Trophoblast cell (in vitro differentiated cells and primary cell): ENCODE measurements at regions not wholly inside any gene's neighbourhood (a gene's known extent, or its start where the extent isn't known, plus 50 kb on each side); places are given as distances from the start of the nearest gene placed in this dataset.

Experiments
- DNase-seq, 2 donors: peaks; one replicate each; pipeline ENCODE4 v3.0.0-alpha.2; 2016
- H2AFZ ChIP-seq: 2 replicates; pipeline ENCODE4 v1.6.1; 2013; ENCODE audit warnings: low read length, moderate library complexity, mild to moderate bottlenecking; ENCODE audit not compliant: insufficient read depth, poor library complexity
- H2AK5ac ChIP-seq: 2 replicates; pipeline ENCODE4 v1.6.1; 2013; ENCODE audit warnings: mild to moderate bottlenecking, low read length
- H2BK120ac ChIP-seq: 2 replicates; pipeline ENCODE4 v1.6.1; 2013; ENCODE audit warnings: low read length, mild to moderate bottlenecking, moderate library complexity; ENCODE audit not compliant: insufficient read depth, poor library complexity
- H2BK12ac ChIP-seq: 2 replicates; pipeline ENCODE4 v1.6.1; 2013; ENCODE audit warnings: mild to moderate bottlenecking, low read length, moderate library complexity
- H2BK5ac ChIP-seq: 2 replicates; pipeline ENCODE4 v1.6.1; 2013; ENCODE audit warnings: low read length, low read depth, moderate library complexity, mild to moderate bottlenecking; ENCODE audit not compliant: poor library complexity
- H3K14ac ChIP-seq: 2 replicates; pipeline ENCODE4 v1.6.1; 2013; ENCODE audit warnings: mild to moderate bottlenecking, low read length
- H3K18ac ChIP-seq: 2 replicates; pipeline ENCODE4 v1.6.1; 2013; ENCODE audit warnings: mild to moderate bottlenecking, low read length
- H3K23ac ChIP-seq: 2 replicates; pipeline ENCODE4 v1.6.1; 2013; ENCODE audit warnings: low read length
- H3K27ac ChIP-seq: 2 replicates; pipeline ENCODE4 v1.5.1; 2013; ENCODE audit warnings: low read depth, mild to moderate bottlenecking, inconsistent platforms, low read length, moderate library complexity
- H3K27me3 ChIP-seq: 2 replicates; pipeline ENCODE4 v1.6.1; 2013; ENCODE audit warnings: inconsistent platforms, mild to moderate bottlenecking, low read length, moderate library complexity; ENCODE audit not compliant: insufficient read depth
- H3K36me3 ChIP-seq, 2 experiments: 1 replicate in 1 of 2; 2 replicates in 1 of 2; pipeline ENCODE4 v1.6.1; 2013; ENCODE audit warnings: low read length in 2 of 2, mild to moderate bottlenecking in 2 of 2, moderate library complexity in 1 of 2; ENCODE audit not compliant: insufficient read depth in 2 of 2, control insufficient read depth in 1 of 2
- H3K4ac ChIP-seq: 2 replicates; pipeline ENCODE4 v1.6.1; 2013; ENCODE audit warnings: low read depth, mild to moderate bottlenecking, low read length, moderate library complexity
- H3K4me1 ChIP-seq, 2 experiments: 1 replicate in 1 of 2; 2 replicates in 1 of 2; pipeline ENCODE4 v1.6.1; 2013; ENCODE audit warnings: low read length in 2 of 2, mild to moderate bottlenecking in 2 of 2, moderate library complexity in 1 of 2; ENCODE audit not compliant: insufficient read depth in 2 of 2, control insufficient read depth in 1 of 2
- H3K4me2 ChIP-seq: 2 replicates; pipeline ENCODE4 v1.6.1; 2013; ENCODE audit warnings: inconsistent platforms, mild to moderate bottlenecking, low read length, moderate library complexity
- H3K4me3 ChIP-seq: 2 replicates; pipeline ENCODE4 v1.5.1; 2013; ENCODE audit warnings: mild to moderate bottlenecking, low read depth, low read length, inconsistent platforms
- H3K79me1 ChIP-seq: one replicate; pipeline ENCODE4 v1.6.1; 2013; ENCODE audit warnings: low read length
- H3K79me2 ChIP-seq: 2 replicates; pipeline ENCODE4 v1.6.1; 2013; ENCODE audit warnings: low read length, mild to moderate bottlenecking; ENCODE audit not compliant: control insufficient read depth, insufficient read depth, poor library complexity
- H3K9ac ChIP-seq: 2 replicates; pipeline ENCODE4 v1.6.1; 2013; ENCODE audit warnings: mild to moderate bottlenecking, low read length
- H3K9me3 ChIP-seq: 2 replicates; pipeline ENCODE4 v1.6.1; 2013; ENCODE audit warnings: low read depth, mild to moderate bottlenecking, control low read depth, inconsistent platforms, low read length; ENCODE audit not compliant: insufficient read depth
- H4K12ac ChIP-seq: 2 replicates; pipeline ENCODE4 v1.6.1; 2013; ENCODE audit warnings: low read depth, mild to moderate bottlenecking, low read length, moderate library complexity
- H4K8ac ChIP-seq: 2 replicates; pipeline ENCODE4 v1.6.1; 2013; ENCODE audit warnings: low read depth, mild to moderate bottlenecking, low read length, moderate library complexity
- H4K91ac ChIP-seq: one replicate; pipeline ENCODE4 v1.6.1; 2013; ENCODE audit warnings: low read depth, mild to moderate bottlenecking, low read length, moderate library complexity
- WGBS: extraction: QIAGEN DNeasy Blood & Tissue Kit; methylation state at CpG from one replicate; pipeline ENCODE4 v1.1.7; 2013; ENCODE audit warnings: missing lambda C conversion rate; ENCODE audit not compliant: insufficient read length, insufficient coverage; ENCODE audit errors: extremely low coverage; 5-methylcytosine and 5-hydroxymethylcytosine counted together

- Histone ChIP-seq H3K4me3 (no peak overlapping the region), H4K8ac (no peak overlapping the region)
Measured at GRCh38 chr2:204104811-204105210, 168.2 kb downstream of the ICOS start.

GRCh38 chr2:204108330-204108751 is 171.8 kb downstream of the ICOS start:
- H2BK5ac ChIP-seq = no peak overlapping the region
- H2BK120ac ChIP-seq = no peak overlapping the region
- no peak overlapping the region for H3K23ac ChIP-seq
- no peak overlapping the region for H3K9ac ChIP-seq
- H2AFZ ChIP-seq = no peak overlapping the region
- H2AK5ac ChIP-seq = no peak overlapping the region
- H2BK12ac ChIP-seq = no peak overlapping the region
- H3K14ac ChIP-seq = no peak overlapping the region
- no peak overlapping the region for H3K27ac ChIP-seq
- no peak overlapping the region for H4K12ac ChIP-seq
- no peaks in the 10 kb centered on the region for H3K79me2 ChIP-seq
- DNase-seq = peak; percentile 24 to 30
- WGBS = no CpG with 5 or more reads among the region's 3 CpGs
- H3K27me3 ChIP-seq = no peaks in the 10 kb centered on the region
- no peak overlapping the region for H3K18ac ChIP-seq
- H4K8ac ChIP-seq = no peak overlapping the region
- H3K9me3 ChIP-seq = no peaks in the 10 kb centered on the region
- no peak overlapping the region for H3K4me3 ChIP-seq
- peaks cover 7 to 14% of the 10 kb centered on the region in 2 experiments for H3K4me1 ChIP-seq
- H3K36me3 ChIP-seq = no peaks in the 10 kb centered on the region
- H3K4ac ChIP-seq = no peak overlapping the region
- no peak overlapping the region for H3K4me2 ChIP-seq
- H3K79me1 ChIP-seq = peaks cover 1% of the 10 kb centered on the region
- no peak overlapping the region for H4K91ac ChIP-seq

More at GRCh38 chr2:204104811-204105210, 168.2 kb downstream of the ICOS start:
- H3K79me1 ChIP-seq = no peaks in the 10 kb centered on the region
- no peaks in the 10 kb centered on the region for H3K27me3 ChIP-seq
- H2AFZ ChIP-seq = no peak overlapping the region
- no peak overlapping the region for H4K12ac ChIP-seq
- H3K4me1 ChIP-seq = peaks cover under 1 to 6% of the 10 kb centered on the region in 2 experiments
- H3K4me2 ChIP-seq = no peak overlapping the region
- no peaks in the 10 kb centered on the region for H3K79me2 ChIP-seq
- H3K4ac ChIP-seq = no peak overlapping the region
- no peak overlapping the region for H2BK12ac ChIP-seq
- no peak for DNase-seq
- no peaks in the 10 kb centered on the region for H3K9me3 ChIP-seq
- no peak overlapping the region for H3K23ac ChIP-seq
- H3K14ac ChIP-seq = no peak overlapping the region
- no peaks in the 10 kb centered on the region for H3K36me3 ChIP-seq
- no peak overlapping the region for H4K91ac ChIP-seq
- H2AK5ac ChIP-seq = no peak overlapping the region
- H3K9ac ChIP-seq = no peak overlapping the region
- H2BK5ac ChIP-seq = no peak overlapping the region
- no peak overlapping the region for H3K18ac ChIP-seq
- no CpG with 5 or more reads among the region's 4 CpGs for WGBS
- no peak overlapping the region for H3K27ac ChIP-seq
- no peak overlapping the region for H2BK120ac ChIP-seq

- Histone ChIP-seq H3K9me3 (no peaks in the 10 kb centered on the region), H3K4me2 (no peak overlapping the region), H3K23ac (no peak overlapping the region), H3K14ac (no peak overlapping the region), H3K9ac (no peak overlapping the region), H3K4ac (no peak overlapping the region), H2BK12ac (no peak overlapping the region), H3K27me3 (no peaks in the 10 kb centered on the region), H2BK5ac (no peak overlapping the region), H4K91ac (no peak overlapping the region), H3K36me3 (no peaks in the 10 kb centered on the region), H3K79me1 (peaks cover 1% of the 10 kb centered on the region), H3K4me3 (no peak overlapping the region), H3K18ac (no peak overlapping the region), H2BK120ac (no peak overlapping the region), H4K8ac (no peak overlapping the region), H3K4me1 (peaks cover 7 to 14% of the 10 kb centered on the region in 2 experiments), H4K12ac (no peak overlapping the region), H3K27ac (no peak overlapping the region), H2AFZ (no peak overlapping the region), H3K79me2 (no peaks in the 10 kb centered on the region), H2AK5ac (no peak overlapping the region)
- DNase-seq = no peak
- 100% methylated on average over 3 of the region's 9 CpGs for WGBS
Measured at GRCh38 chr2:204108781-204109295, 172.3 kb downstream of the ICOS start.

- Histone ChIP-seq H3K36me3 (no peaks in the 10 kb centered on the region), H3K27me3 (no peaks in the 10 kb centered on the region), H4K12ac (no peak overlapping the region), H2AFZ (no peak overlapping the region), H3K23ac (no peak overlapping the region), H3K14ac (no peak overlapping the region), H2BK120ac (no peak overlapping the region), H4K91ac (no peak overlapping the region), H3K4me1 (peaks cover 8 to 15% of the 10 kb centered on the region in 2 experiments), H3K79me2 (no peaks in the 10 kb centered on the region), H2AK5ac (no peak overlapping the region), H3K79me1 (peaks cover 1% of the 10 kb centered on the region), H2BK5ac (no peak overlapping the region), H3K18ac (no peak overlapping the region), H3K4me3 (no peak overlapping the region), H3K9me3 (no peaks in the 10 kb centered on the region), H2BK12ac (no peak overlapping the region), H4K8ac (no peak overlapping the region), H3K4ac (no peak overlapping the region), H3K9ac (no peak overlapping the region), H3K27ac (peak overlapping the region; percentile 16), H3K4me2 (peak overlapping the region; percentile 9)
- DNase-seq = peak; percentile 94 to 96
- no CpG with 5 or more reads among the region's 11 CpGs for WGBS
Measured at GRCh38 chr2:204109681-204110080, 173.1 kb downstream of the ICOS start.
